SK-N-SH treated with all-trans-retinoic acid at 6 μM for 48 hours (cell line): ENCODE measurements at regions not wholly inside any gene's neighbourhood (a gene's known extent, or its start where the extent isn't known, plus 50 kb on each side); places are given as distances from the start of the nearest gene placed in this dataset.

Source experiments
- ATAC-seq: fragments of 200-7000 bp; cut with Tn5 transposase; 3 replicates; pipeline ENCODE4 v1.9.1; 2020; ENCODE audit warnings: mild to moderate bottlenecking, moderate library complexity
- ARNTL ChIP-seq: fragments of 450-650 bp; formaldehyde crosslinking; IDR thresholded peaks from 2 replicates; pipeline ENCODE4 v1.5.0; 2020; ENCODE audit warnings: low read depth, mild to moderate bottlenecking, moderate library complexity, borderline replicate concordance
- CREB5 ChIP-seq: fragments of 250-450 bp; sonication (Bioruptor Pico); IDR thresholded peaks from 2 replicates; pipeline ENCODE4 v1.5.1; 2020; ENCODE audit warnings: low read depth, mild to moderate bottlenecking, moderate library complexity
- CSDC2 ChIP-seq: fragments of 250-450 bp; sonication (Bioruptor Pico); IDR thresholded peaks from 2 replicates; pipeline ENCODE4 v1.5.0; 2020; ENCODE audit warnings: mild to moderate bottlenecking, moderate library complexity
- GLIS3 ChIP-seq: fragments of 250-450 bp; sonication (Bioruptor Pico); IDR thresholded peaks from 2 replicates; pipeline ENCODE4 v1.5.0; 2020; ENCODE audit warnings: mild to moderate bottlenecking, moderate library complexity
- ISL1 ChIP-seq: fragments of 250-450 bp; sonication (Bioruptor Pico); IDR thresholded peaks from 2 replicates; pipeline ENCODE4 v2.1.2; 2022; ENCODE audit warnings: mild to moderate bottlenecking, moderate library complexity
- OSR1 ChIP-seq: fragments of 250-450 bp; sonication (Bioruptor Pico); IDR thresholded peaks from 2 replicates; pipeline ENCODE4 v1.8.0; 2022; ENCODE audit warnings: moderate library complexity, mild to moderate bottlenecking, inconsistent platforms
- PATZ1 ChIP-seq: fragments of 250-450 bp; sonication (Bioruptor Pico); IDR thresholded peaks from 2 replicates; pipeline ENCODE4 v1.8.0; 2020; ENCODE audit warnings: mild to moderate bottlenecking, moderate library complexity, borderline replicate concordance
- POU6F1 ChIP-seq: fragments of 250-450 bp; sonication (Bioruptor Pico); IDR thresholded peaks from 2 replicates; pipeline ENCODE4 v1.8.0; 2021; ENCODE audit warnings: low read depth, mild to moderate bottlenecking, moderate library complexity, borderline replicate concordance
- PPARA ChIP-seq: fragments of 250-450 bp; sonication (Bioruptor Pico); IDR thresholded peaks from 2 replicates; pipeline ENCODE4 v1.5.0; 2020; ENCODE audit warnings: mild to moderate bottlenecking, borderline replicate concordance
- RARB ChIP-seq: fragments of 250-450 bp; sonication (Bioruptor Pico); IDR thresholded peaks from 2 replicates; pipeline ENCODE4 v1.8.0; 2021; ENCODE audit warnings: mild to moderate bottlenecking, moderate library complexity
- TCF4 ChIP-seq: fragments of 250-450 bp; sonication (Bioruptor Pico); IDR thresholded peaks from 2 replicates; pipeline ENCODE4 v1.8.0; 2021; ENCODE audit warnings: mild to moderate bottlenecking, moderate library complexity, borderline replicate concordance
- TOX ChIP-seq: fragments of 250-450 bp; sonication (Bioruptor Pico); IDR thresholded peaks from 2 replicates; pipeline ENCODE4 v1.8.0; 2021; ENCODE audit warnings: mild to moderate bottlenecking, moderate library complexity, borderline replicate concordance
- TSHZ2 ChIP-seq: fragments of 250-450 bp; sonication (Bioruptor Pico); IDR thresholded peaks from 2 replicates; pipeline ENCODE4 v1.5.0; 2020; ENCODE audit warnings: mild to moderate bottlenecking, moderate library complexity
- ZC3H10 ChIP-seq: fragments of 250-450 bp; sonication (Bioruptor Pico); IDR thresholded peaks from 2 replicates; pipeline ENCODE4 v1.5.1; 2021; ENCODE audit warnings: mild to moderate bottlenecking, moderate library complexity
- ZFP3 ChIP-seq: fragments of 250-450 bp; sonication (Bioruptor Pico); IDR thresholded peaks from 2 replicates; pipeline ENCODE4 v1.5.0; 2020; ENCODE audit warnings: mild to moderate bottlenecking, moderate library complexity
- ZNF565 ChIP-seq: fragments of 450-650 bp; formaldehyde crosslinking; conservative IDR thresholded peaks from 2 replicates; pipeline ENCODE4 v1.5.0; 2020; ENCODE audit warnings: low read depth, mild to moderate bottlenecking, moderate library complexity
- ZNF70 ChIP-seq: fragments of 450-650 bp; formaldehyde crosslinking; IDR thresholded peaks from 2 replicates; pipeline ENCODE4 v1.5.0; 2020; ENCODE audit warnings: mild to moderate bottlenecking, moderate library complexity
- ZNF8 ChIP-seq: fragments of 450-650 bp; formaldehyde crosslinking; IDR thresholded peaks from 2 replicates; pipeline ENCODE4 v1.5.0; 2020; ENCODE audit warnings: mild to moderate bottlenecking, moderate library complexity

- TF ChIP-seq TSHZ2 = no peak
- TF ChIP-seq ISL1 (CRISPR knock-in tag) = no peak
- no peak for TF ChIP-seq ZFP3 (CRISPR knock-in tag)
- no peak for TF ChIP-seq RARB (CRISPR knock-in tag)
- TF ChIP-seq TCF4 (CRISPR knock-in tag) = no peak
Observed at GRCh38 chrX:46244451-46244850, 300.8 kb downstream of the ZNF674 start (continued).

GRCh38 chrX:46236411-46236810 is 308.8 kb downstream of the ZNF674 start:
- TF ChIP-seq OSR1 = no peak
- no peak for TF ChIP-seq ISL1 (CRISPR knock-in tag)
- no peak for TF ChIP-seq POU6F1 (CRISPR knock-in tag)
- TF ChIP-seq ZNF8 (CRISPR knock-in tag) = no peak
- TF ChIP-seq GLIS3 (CRISPR knock-in tag) = no peak
- no peak for TF ChIP-seq CREB5 (CRISPR knock-in tag)
- no peak for TF ChIP-seq CSDC2 (CRISPR knock-in tag)
- TF ChIP-seq ZC3H10 = no peak
- no peak for TF ChIP-seq PPARA
- TF ChIP-seq PATZ1 (CRISPR knock-in tag) = no peak
- TF ChIP-seq TSHZ2 = no peak
- TF ChIP-seq ZFP3 (CRISPR knock-in tag) = no peak
- no peak for TF ChIP-seq ARNTL (CRISPR knock-in tag)

GRCh38 chrX:46235778-46236177 is 309.4 kb downstream of the ZNF674 start:
- no peak for TF ChIP-seq TCF4 (CRISPR knock-in tag)
- no peak for TF ChIP-seq ZNF70
- TF ChIP-seq CREB5 (CRISPR knock-in tag) = no peak
- TF ChIP-seq ISL1 (CRISPR knock-in tag) = no peak
- TF ChIP-seq GLIS3 (CRISPR knock-in tag) = no peak
- TF ChIP-seq PPARA = no peak
- TF ChIP-seq TOX (CRISPR knock-in tag) = no peak
- TF ChIP-seq ZNF565 (CRISPR knock-in tag) = no peak
- TF ChIP-seq PATZ1 (CRISPR knock-in tag) = no peak
- ATAC-seq = no peak

More at GRCh38 chrX:46236411-46236810, 308.8 kb downstream of the ZNF674 start:
- ATAC-seq = no peak
